OCI-LY1 (cell line): ENCODE measurements at regions not wholly inside any gene's neighbourhood (a gene's known extent, or its start where the extent isn't known, plus 50 kb on each side); places are given as distances from the start of the nearest gene placed in this dataset.

ENCODE experiments used
- H2AFZ ChIP-seq: fragments of 200-600 bp; sonication (generic), shearing (Covaris generic); 2 replicates; pipeline ENCODE4 v1.6.0; 2014; ENCODE audit warnings: antibody characterized with exemption, mild to moderate bottlenecking, low read length
- H3F3A ChIP-seq: fragments of 200-600 bp; sonication (generic), shearing (Covaris generic); 2 replicates; pipeline ENCODE4 v1.6.0; 2014; ENCODE audit warnings: mild to moderate bottlenecking, antibody characterized with exemption, low read length, moderate library complexity; ENCODE audit not compliant: insufficient read depth
- H3K27ac ChIP-seq: fragments of 200-600 bp; sonication (generic); 2 replicates; pipeline ENCODE4 v1.5.1; 2014; ENCODE audit warnings: low read length, mixed run types, mild to moderate bottlenecking, low read depth; ENCODE audit not compliant: poor library complexity, severe bottlenecking
- H3K27me3 ChIP-seq: fragments of 200-600 bp; sonication (generic); 2 replicates; pipeline ENCODE4 v1.6.0; 2014; ENCODE audit warnings: antibody characterized with exemption, mild to moderate bottlenecking, low read length, moderate library complexity; ENCODE audit not compliant: insufficient read depth
- H3K36me3 ChIP-seq: fragments of 200-600 bp; sonication (generic); 2 replicates; pipeline ENCODE4 v1.6.1; 2014; ENCODE audit warnings: mild to moderate bottlenecking, antibody characterized with exemption, low read length, moderate library complexity, mixed read lengths; ENCODE audit not compliant: insufficient read depth
- H3K4me1 ChIP-seq: fragments of 200-600 bp; sonication (generic); 2 replicates; pipeline ENCODE4 v1.5.1; 2014; ENCODE audit warnings: mild to moderate bottlenecking, low read length, moderate library complexity; ENCODE audit not compliant: insufficient read depth, severe bottlenecking
- H3K4me2 ChIP-seq: fragments of 200-600 bp; sonication (generic), shearing (Covaris generic); 2 replicates; pipeline ENCODE4 v1.6.1; 2014; ENCODE audit warnings: low read length
- H3K4me3 ChIP-seq: fragments of 200-600 bp; sonication (generic); 2 replicates; pipeline ENCODE4 v1.5.1; 2014; ENCODE audit warnings: low read length, low read depth, mild to moderate bottlenecking, mixed read lengths; ENCODE audit not compliant: poor library complexity, severe bottlenecking
- H3K79me2 ChIP-seq: fragments of 200-600 bp; shearing (Covaris generic); 2 replicates; pipeline ENCODE4 v1.6.1; 2016; ENCODE audit warnings: mixed run types, low read length, mixed read lengths; ENCODE audit not compliant: insufficient read depth
- H3K9ac ChIP-seq: fragments of 200-600 bp; sonication (generic), shearing (Covaris generic); 2 replicates; pipeline ENCODE4 v1.6.1; 2014; ENCODE audit warnings: mild to moderate bottlenecking, low read length, mixed read lengths
- H3K9me2 ChIP-seq: fragments of 200-600 bp; sonication (generic), shearing (Covaris generic); 2 replicates; pipeline ENCODE4 v1.6.1; 2014; ENCODE audit warnings: low read depth, mild to moderate bottlenecking, low read length, mixed read lengths
- H3K9me3 ChIP-seq: fragments of 200-600 bp; shearing (Covaris generic); 2 replicates; pipeline ENCODE4 v1.6.1; 2014; ENCODE audit warnings: low read length, mixed read lengths
- H4K20me1 ChIP-seq: fragments of 200-600 bp; sonication (generic), shearing (Covaris generic); 2 replicates; pipeline ENCODE4 v1.6.0; 2016; ENCODE audit warnings: mild to moderate bottlenecking, low read length; ENCODE audit not compliant: insufficient read depth
- CTCF ChIP-seq: fragments of 200-600 bp; sonication (generic), shearing (Covaris generic); IDR thresholded peaks from 2 replicates; pipeline ENCODE4 v1.5.1; 2017; ENCODE audit warnings: mild to moderate bottlenecking, antibody characterized with exemption, low read length, moderate library complexity, mixed read lengths
- EZH2 ChIP-seq: fragments of 200-600 bp; sonication (generic), shearing (Covaris generic); IDR thresholded peaks from 2 replicates; pipeline ENCODE4 v1.8.0; 2017; ENCODE audit warnings: borderline replicate concordance, mixed run types, mild to moderate bottlenecking, antibody characterized with exemption, low read length, moderate library complexity, mixed read lengths

GRCh38 chr4:143771269-143771668 is 70.8 kb upstream of the FREM3 start:
- Histone ChIP-seq H3K9ac (no peak overlapping the region), H3K9me2 (no peaks in the 10 kb centered on the region), H3F3A (no peaks in the 10 kb centered on the region), H3K27me3 (no peaks in the 10 kb centered on the region), H3K27ac (no peak overlapping the region), H3K4me1 (no peaks in the 10 kb centered on the region), H3K79me2 (no peaks in the 10 kb centered on the region), H3K4me2 (no peak overlapping the region), H3K36me3 (no peaks in the 10 kb centered on the region), H3K9me3 (no peaks in the 10 kb centered on the region), H4K20me1 (no peaks in the 10 kb centered on the region), H2AFZ (no peak overlapping the region), H3K4me3 (no peak overlapping the region)
- TF ChIP-seq CTCF = no peak
- TF ChIP-seq EZH2 = no peak

GRCh38 chr4:143768007-143768591 is 67.6 kb upstream of the FREM3 start:
- Histone ChIP-seq H3K9me3 (no peaks in the 10 kb centered on the region), H3K4me1 (no peaks in the 10 kb centered on the region), H4K20me1 (no peaks in the 10 kb centered on the region), H3K27me3 (no peaks in the 10 kb centered on the region), H3K79me2 (no peaks in the 10 kb centered on the region), H3K36me3 (no peaks in the 10 kb centered on the region), H2AFZ (no peak overlapping the region), H3K9me2 (no peaks in the 10 kb centered on the region), H3K27ac (no peak overlapping the region), H3K4me3 (no peak overlapping the region), H3F3A (no peaks in the 10 kb centered on the region), H3K9ac (no peak overlapping the region), H3K4me2 (no peak overlapping the region)
- TF ChIP-seq CTCF = no peak
- TF ChIP-seq EZH2 = no peak

GRCh38 chr4:143763587-143763986 is 63.1 kb upstream of the FREM3 start:
- Histone ChIP-seq H3K79me2 (no peaks in the 10 kb centered on the region), H2AFZ (no peak overlapping the region)

More at GRCh38 chr4:143763587-143763986, 63.1 kb upstream of the FREM3 start:
- Histone ChIP-seq H3K27ac (no peak overlapping the region), H3K36me3 (no peaks in the 10 kb centered on the region), H3K9ac (no peak overlapping the region), H3K9me2 (no peaks in the 10 kb centered on the region), H3K4me3 (no peak overlapping the region), H3K4me1 (no peaks in the 10 kb centered on the region), H3F3A (no peaks in the 10 kb centered on the region), H3K27me3 (no peaks in the 10 kb centered on the region), H4K20me1 (no peaks in the 10 kb centered on the region), H3K4me2 (no peak overlapping the region), H3K9me3 (no peaks in the 10 kb centered on the region)
- no peak for TF ChIP-seq EZH2
- TF ChIP-seq CTCF = no peak
